HG03095 (cell line): ENCODE measurements at regions not wholly inside any gene's neighbourhood (a gene's known extent, or its start where the extent isn't known, plus 50 kb on each side); places are given as distances from the start of the nearest gene placed in this dataset.
"Not testable (repeated sequence)": the region's sequence is repeated elsewhere in the genome, so short reads cannot be mapped to it uniquely, and the experiment has no call there.

Source experiments
- ATAC-seq: cut with Tn5 transposase; IDR thresholded peaks from one replicate; pipeline ENCODE4 v1.9.1; 2021; ENCODE audit warnings: moderate library complexity; ENCODE audit not compliant: unreplicated experiment

DNA sequence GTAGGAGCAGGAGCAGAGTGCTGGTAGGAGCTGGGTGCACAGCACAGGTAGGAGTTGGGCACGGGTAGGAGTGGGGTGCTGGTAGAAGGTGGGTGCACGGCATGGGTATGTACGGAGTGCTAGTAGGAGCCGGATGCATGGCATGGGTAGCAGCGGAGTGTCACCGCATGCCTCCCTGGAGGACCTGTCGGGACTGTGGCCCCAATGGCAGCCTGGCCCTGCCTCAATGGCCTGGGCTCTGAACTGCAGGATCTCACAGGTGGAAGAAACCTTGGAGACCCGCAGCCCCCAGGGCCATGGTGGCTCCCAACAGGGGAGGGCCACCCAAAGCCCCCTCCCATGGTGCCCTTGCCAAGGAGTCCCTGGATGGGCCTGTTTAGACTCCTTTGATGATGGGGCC, 1146.0 kb downstream of the UQCRFS1 start:
- no peak for ATAC-seq

- ATAC-seq, result no peak
Observed at GRCh38 chr19:28066161-28066560, 1146.8 kb downstream of the UQCRFS1 start.

DNA sequence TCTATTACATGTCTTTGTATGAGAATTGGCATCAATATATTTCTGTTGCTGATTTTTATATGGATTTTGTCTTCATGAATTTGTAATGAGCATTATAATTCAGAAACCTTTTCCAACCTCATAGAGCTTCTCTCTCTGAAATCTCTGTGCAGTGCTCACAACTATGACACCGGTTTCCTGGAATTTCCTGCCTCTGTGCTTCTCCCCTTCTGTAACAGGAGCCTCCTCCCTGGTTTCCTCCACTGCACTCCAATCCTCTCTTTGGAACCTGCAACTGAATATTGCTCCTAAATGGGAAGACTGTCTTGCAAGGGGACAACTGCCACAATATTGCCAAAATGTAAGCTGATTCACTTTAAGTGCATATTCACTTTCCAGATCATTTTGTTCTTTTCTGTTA, 1147.9 kb downstream of the UQCRFS1 start:
- no peak for ATAC-seq

- no peak for ATAC-seq
Observed at GRCh38 chr19:28063702-28064101, 1149.2 kb downstream of the UQCRFS1 start.

- ATAC-seq, result no peak
Observed at GRCh38 chr19:28061111-28061510, 1151.8 kb downstream of the UQCRFS1 start.

DNA sequence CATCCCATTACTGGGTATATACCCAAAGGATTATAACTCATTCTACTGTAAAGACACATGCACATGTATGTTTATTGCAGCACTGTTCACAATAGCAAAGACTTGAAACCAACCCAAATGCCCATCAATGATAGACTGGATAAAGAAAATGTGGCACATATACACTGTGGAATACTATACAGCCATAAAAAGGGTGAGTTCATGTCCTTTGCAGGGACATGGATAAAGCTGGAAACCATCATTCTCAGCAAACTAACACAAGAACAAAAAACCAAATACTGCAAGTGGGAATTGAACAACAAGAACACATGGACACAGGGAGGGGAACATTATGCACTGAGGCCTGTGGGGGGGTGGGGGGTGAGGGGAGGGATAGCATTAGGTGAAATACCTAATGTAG, 1155.9 kb downstream of the UQCRFS1 start:
- ATAC-seq, result not testable (repeated sequence)

DNA sequence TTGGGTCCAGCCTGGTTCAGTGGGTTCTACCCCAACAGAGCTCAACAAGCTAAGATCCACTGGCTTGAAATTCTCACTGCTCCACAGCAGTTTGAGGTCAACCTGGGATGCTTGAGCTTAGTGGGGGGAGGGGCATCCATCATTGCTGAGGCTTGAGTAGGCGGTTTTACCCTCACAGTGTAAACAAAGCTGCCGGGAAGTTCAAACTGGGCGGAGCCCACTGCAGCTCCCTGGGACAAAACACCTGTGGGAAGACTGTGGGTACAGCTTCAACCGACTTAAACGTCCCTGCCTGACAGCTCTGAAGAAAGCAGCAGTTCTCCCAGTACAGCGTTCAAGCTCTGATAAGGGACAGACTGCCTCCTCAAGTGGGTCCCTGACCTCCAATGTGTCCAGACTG, 1161.9 kb downstream of the UQCRFS1 start:
- no peak for ATAC-seq

DNA sequence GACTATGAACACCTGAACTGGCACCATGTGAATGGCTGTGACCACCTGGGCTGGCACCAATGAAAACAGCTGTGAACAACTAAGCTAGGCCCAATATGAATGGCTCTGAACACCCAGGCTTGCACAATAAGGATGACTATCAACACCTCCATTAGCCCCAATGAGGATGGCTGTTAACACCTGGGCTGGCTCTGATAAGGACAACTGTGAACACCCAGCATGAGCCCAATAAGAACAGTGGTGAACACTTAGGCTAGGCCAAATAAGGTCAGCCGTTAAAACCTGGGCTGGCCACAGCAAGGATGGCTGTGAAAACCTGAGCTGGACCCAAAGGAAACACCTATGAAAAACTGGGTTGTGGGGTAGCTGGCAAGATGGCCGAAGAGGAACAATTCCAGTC, 1163.1 kb downstream of the UQCRFS1 start:
- no peak for ATAC-seq

GRCh38 chr19:28046932-28047331, 1166.0 kb downstream of the UQCRFS1 start:
- ATAC-seq, result no peak

DNA sequence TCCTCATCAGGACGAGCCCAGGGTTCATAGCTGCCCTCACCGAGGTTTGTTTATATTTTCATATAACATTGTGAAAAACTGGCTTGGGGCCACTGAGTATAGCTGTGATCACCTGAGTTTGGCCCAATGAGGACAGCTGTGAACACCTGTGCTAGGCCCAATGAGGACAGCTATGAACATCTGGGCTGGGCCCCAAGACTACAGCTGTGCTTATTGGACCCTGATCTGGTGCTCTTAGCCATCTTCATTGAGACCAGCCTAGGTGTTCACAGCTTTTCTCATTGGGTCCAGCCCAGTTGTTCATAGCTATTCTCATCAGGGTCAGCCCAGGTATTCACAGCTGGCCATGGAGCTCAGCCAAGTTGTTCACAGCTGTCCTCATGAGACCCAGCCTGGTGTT, 1167.3 kb downstream of the UQCRFS1 start:
- ATAC-seq, result no peak

DNA sequence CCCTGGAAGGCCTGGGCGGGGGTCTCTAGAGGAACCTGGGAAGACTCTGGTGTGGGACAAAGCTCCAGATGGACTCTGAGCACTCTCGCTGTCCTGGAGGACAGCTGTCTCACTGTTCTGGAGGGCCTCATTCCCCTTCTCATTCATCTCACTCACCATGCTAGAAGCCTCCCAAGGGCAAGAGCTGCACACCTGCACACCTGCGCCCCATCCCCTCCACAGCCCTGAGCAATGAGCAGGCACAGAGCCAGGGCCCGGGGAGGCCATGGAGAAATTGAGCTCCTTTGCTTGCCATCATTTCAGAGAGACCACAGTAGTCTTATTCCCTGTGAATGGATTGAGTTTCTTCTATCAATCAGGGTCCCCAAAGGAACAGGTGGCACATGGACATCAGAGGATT, 1168.5 kb downstream of the UQCRFS1 start:
- ATAC-seq, result no peak

DNA sequence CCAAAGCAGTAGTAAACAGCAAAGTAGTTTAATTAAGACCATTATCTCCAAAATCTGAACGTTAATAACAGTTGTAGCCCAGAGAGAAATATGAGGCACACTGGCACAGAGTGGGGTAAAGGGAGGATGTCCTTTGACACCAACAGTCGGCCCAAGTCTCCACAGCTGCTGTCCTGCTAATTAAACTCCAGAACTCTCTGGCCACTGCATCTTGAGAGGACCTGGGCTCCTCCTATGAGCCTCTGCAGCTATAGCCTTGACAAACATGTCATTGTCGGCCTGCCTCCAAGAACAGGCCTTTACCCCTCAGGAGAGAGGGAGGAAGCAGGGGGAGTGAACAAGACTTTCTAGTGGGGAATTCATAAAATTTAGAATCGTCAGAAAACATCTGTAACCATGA, 1170.4 kb downstream of the UQCRFS1 start:
- ATAC-seq, result no peak

- ATAC-seq, result no peak
Observed at GRCh38 chr19:28039677-28040381, 1173.1 kb downstream of the UQCRFS1 start.

DNA sequence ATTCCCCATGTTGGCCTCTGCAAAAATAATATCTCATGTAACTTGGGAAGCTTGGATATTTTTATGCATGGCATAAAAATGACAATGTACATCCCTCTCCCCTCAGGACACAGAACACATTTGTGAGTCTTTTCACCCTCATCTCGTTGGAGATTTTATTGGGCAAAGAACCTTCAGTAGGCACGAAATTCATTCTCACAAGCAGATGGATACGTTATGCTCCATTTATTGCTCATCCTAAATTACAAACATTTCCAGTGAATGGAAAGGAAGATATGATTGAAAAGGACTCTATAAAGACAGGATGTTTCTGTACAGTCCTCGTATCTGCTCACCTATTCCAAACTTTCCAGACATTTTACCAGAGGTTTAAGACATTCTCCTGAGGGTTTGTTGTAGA, 1175.8 kb downstream of the UQCRFS1 start:
- no peak for ATAC-seq

- no peak for ATAC-seq
Observed at GRCh38 chr19:28036486-28036885, 1176.5 kb downstream of the UQCRFS1 start.

- no peak for ATAC-seq
Observed at GRCh38 chr19:28034936-28035335, 1178.0 kb downstream of the UQCRFS1 start.

DNA sequence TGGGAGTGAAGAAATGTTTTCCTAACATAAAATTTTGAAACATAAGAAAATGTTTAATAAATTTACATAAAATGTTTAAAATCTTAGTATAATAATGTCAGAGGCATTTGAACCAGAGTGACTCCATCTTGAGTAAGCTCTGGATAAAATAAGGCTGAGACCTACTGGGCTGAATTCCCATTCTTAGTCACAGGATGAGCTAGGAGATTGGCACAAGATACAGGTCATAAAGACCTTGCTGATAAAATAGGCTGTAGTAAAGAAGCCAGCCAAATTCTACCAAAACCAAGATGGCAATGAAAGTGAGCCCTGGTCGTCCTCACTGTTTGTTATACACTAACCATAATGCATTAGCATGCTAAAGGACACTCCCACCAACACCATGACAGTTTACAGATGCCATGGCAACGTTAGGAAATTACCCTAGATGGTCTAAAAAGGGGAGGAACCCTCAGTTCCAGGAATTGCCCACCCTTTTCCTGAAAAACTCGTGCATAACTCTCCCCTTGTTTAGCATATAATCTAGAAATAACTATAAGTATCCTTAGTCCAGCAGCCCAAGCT, 1184.0 kb downstream of the UQCRFS1 start:
- ATAC-seq, result no peak

- no peak for ATAC-seq
Observed at GRCh38 chr19:28027116-28027515, 1185.8 kb downstream of the UQCRFS1 start.

DNA sequence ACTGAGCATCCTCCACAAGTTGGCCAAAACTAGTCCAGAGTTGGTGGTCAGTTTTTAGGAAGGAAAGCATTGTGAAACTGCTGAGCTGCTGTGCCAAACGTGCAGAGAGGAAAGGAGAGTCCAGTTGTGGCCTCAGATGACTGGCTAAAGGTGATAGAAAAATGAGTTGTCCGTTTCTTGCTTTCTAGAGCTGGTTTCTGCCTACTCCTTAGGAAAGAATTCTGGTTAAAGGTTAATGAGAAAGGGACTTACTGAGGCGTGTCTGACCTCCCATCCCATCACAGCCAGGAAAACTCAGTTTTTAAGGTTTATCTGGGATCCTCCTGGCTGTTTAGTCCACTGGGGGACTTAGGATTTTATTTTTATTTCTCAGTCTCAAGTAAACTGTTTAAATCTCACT, 1186.3 kb downstream of the UQCRFS1 start:
- no peak for ATAC-seq

DNA sequence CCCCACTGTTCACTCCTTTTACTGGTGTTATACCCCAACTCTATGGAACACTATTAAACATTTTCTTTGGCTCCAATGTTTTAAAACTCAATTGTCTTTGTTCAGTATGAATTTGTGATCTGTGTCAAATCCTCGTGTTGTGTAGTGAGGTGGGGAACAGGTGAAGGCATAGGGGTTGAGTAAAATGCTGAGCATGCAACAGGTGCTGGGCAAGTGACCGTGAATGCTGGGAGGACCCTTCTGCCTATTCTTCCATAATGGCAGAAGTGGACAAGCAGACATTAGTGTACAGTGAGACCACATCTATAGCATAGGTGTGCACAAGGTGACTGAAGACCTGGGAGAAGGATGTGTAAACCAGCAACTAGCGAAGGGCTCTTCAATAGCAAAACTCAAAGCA, 1188.0 kb downstream of the UQCRFS1 start:
- ATAC-seq, result no peak

DNA sequence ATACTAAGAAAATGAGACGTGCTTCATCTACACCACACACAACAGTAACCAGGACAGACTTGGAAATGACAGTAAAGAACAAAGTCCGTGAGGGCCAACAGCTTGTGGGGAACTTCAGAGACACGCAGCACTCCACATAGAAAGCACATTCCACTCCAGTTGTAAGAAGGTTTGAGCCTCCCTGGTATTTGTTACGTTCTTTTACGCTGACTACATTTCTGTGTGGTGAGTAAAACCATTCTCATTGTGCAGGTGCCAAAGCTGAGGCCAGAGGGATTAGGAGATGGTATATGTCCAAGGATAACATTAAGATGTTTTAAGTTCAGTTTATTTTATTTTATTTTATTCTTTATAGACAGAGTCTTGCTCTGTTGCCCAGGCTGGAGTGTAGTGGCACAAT, 1189.9 kb downstream of the UQCRFS1 start:
- ATAC-seq, result no peak

- no peak for ATAC-seq
Observed at GRCh38 chr19:28022506-28022905, 1190.4 kb downstream of the UQCRFS1 start.
